ENCODE measurements at regions not wholly inside any gene's neighbourhood (a gene's known extent, or its start where the extent isn't known, plus 50 kb on each side); places are given as distances from the start of the nearest gene placed in this dataset.

GRCh38 chr6:19107468-19107867, 720.3 kb downstream of the RNF144B start:
- no peak overlapping the region for H3K4me3 ChIP-seq (ENCODE audit: control insufficient read depth, low read depth, low read length)
- no peak for DNase-seq (ENCODE audit: low read depth)
- no peak for TF ChIP-seq CTCF (conservative IDR thresholded peaks at IDR 0.05; ENCODE audit: control insufficient read depth, insufficient read depth, low read depth, low read length)

- no peak for DNase-seq (ENCODE audit: low read depth)
- H3K4me3 ChIP-seq (ENCODE audit: control insufficient read depth, low read depth, low read length): no peak overlapping the region
- no peak for TF ChIP-seq CTCF (conservative IDR thresholded peaks at IDR 0.05; ENCODE audit: control insufficient read depth, insufficient read depth, low read depth, low read length)
Observed at GRCh38 chr6:19121521-19121920, 715.6 kb upstream of the ID4 start.

- no peak for DNase-seq (ENCODE audit: low read depth)
- H3K4me3 ChIP-seq (ENCODE audit: control insufficient read depth, low read depth, low read length): no peak overlapping the region
- no peak for TF ChIP-seq CTCF (conservative IDR thresholded peaks at IDR 0.05; ENCODE audit: control insufficient read depth, insufficient read depth, low read depth, low read length)
Observed at GRCh38 chr6:19127081-19127480, 710.1 kb upstream of the ID4 start.

- H3K4me3 ChIP-seq (ENCODE audit: control insufficient read depth, low read depth, low read length): no peak overlapping the region
- DNase-seq (ENCODE audit: low read depth): no peak
- TF ChIP-seq CTCF (conservative IDR thresholded peaks at IDR 0.05; ENCODE audit: control insufficient read depth, insufficient read depth, low read depth, low read length): no peak
Observed at GRCh38 chr6:19128701-19129100, 708.5 kb upstream of the ID4 start.

GRCh38 chr6:19135706-19136105, 701.5 kb upstream of the ID4 start:
- no peak overlapping the region for H3K4me3 ChIP-seq (ENCODE audit: control insufficient read depth, low read depth, low read length)
- TF ChIP-seq CTCF (conservative IDR thresholded peaks at IDR 0.05; ENCODE audit: control insufficient read depth, insufficient read depth, low read depth, low read length): no peak
- no peak for DNase-seq (ENCODE audit: low read depth)

- TF ChIP-seq CTCF (conservative IDR thresholded peaks at IDR 0.05; ENCODE audit: control insufficient read depth, insufficient read depth, low read depth, low read length): no peak
- H3K4me3 ChIP-seq (ENCODE audit: control insufficient read depth, low read depth, low read length): no peak overlapping the region
- no peak for DNase-seq (ENCODE audit: low read depth)
Observed at GRCh38 chr6:19137505-19137904, 699.7 kb upstream of the ID4 start.

GRCh38 chr6:19142275-19142674, 694.9 kb upstream of the ID4 start:
- no peak for DNase-seq (ENCODE audit: low read depth)
- H3K4me3 ChIP-seq (ENCODE audit: control insufficient read depth, low read depth, low read length): no peak overlapping the region
- no peak for TF ChIP-seq CTCF (conservative IDR thresholded peaks at IDR 0.05; ENCODE audit: control insufficient read depth, insufficient read depth, low read depth, low read length)

All from fibroblast of mammary gland (primary cell).